ENCODE measurements at regions not wholly inside any gene's neighbourhood (a gene's known extent, or its start where the extent isn't known, plus 50 kb on each side); places are given as distances from the start of the nearest gene placed in this dataset.

DNA sequence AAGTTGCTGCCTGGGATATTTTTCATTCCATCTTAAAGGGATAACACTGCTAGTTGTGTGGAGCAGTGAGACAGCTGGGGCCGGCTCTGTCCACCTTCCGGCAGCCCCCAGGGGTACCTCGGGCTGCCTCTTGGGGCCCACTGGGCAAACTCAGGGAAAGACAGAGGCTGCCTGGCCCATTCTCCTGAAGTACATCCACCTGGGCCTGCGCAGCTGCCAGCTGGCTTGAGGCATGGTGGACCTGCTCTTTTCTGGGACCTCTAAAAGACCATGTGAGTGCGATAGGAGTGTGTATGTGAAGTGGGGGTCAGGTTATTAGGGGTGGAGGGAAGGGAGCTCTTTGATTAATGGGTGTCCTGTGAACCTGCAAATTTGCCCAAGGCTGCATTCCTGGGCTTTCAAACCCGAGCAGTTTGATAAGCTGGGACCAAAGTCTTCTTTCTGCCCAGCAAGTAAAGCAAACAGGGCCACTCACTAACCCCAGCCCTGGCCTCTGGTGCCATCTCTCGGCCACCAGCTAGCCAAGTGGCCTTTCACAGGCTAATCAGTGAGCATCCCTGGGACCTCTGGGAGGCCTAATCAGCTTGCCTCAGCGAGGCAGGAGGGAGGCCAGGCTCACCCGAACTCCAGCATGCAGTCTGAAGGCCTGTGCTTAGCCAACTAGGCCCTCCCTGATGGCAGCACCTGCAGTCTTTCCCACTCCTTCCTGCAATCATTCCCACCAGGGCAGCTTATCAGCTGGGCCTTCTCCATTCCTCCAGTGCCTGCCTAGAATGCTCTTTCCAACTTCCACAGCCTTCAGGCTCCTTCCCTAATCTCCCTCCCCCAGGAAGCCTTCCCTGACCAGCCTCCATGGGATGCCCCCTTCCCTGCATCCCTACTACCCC lies 954.7 kb upstream of the ZNF722 start:
- DNase-seq (ENCODE audit: low read depth, low spot score) (no peak), ATAC-seq (no peak)
- Histone ChIP-seq H3K27me3 (ENCODE audit: control insufficient read depth, insufficient read depth, low read length) (no peaks in the 10 kb centered on the region), H3K9me3 (ENCODE audit: control insufficient read depth, insufficient read depth, low read depth, low read length) (no peaks in the 10 kb centered on the region), H3K36me3 (ENCODE audit: control insufficient read depth, insufficient read depth, low read length) (no peaks in the 10 kb centered on the region), H3K4me1 (ENCODE audit: control insufficient read depth, insufficient read depth, low read length) (no peaks in the 10 kb centered on the region), H3K4me3 (ENCODE audit: low read depth in 2 of 2, low read length in 2 of 2) (no peak overlapping the region), H3K27ac (ENCODE audit: low read length) (no peak overlapping the region)
- no peak for TF ChIP-seq POLR2AphosphoS5 (IDR thresholded peaks at IDR 0.05; ENCODE audit: low read depth, low read length)
- no peak for TF ChIP-seq TCF7L2 (IDR thresholded peaks at IDR 0.05; ENCODE audit: low read depth, low read length)
- TF ChIP-seq, protein P1, sequence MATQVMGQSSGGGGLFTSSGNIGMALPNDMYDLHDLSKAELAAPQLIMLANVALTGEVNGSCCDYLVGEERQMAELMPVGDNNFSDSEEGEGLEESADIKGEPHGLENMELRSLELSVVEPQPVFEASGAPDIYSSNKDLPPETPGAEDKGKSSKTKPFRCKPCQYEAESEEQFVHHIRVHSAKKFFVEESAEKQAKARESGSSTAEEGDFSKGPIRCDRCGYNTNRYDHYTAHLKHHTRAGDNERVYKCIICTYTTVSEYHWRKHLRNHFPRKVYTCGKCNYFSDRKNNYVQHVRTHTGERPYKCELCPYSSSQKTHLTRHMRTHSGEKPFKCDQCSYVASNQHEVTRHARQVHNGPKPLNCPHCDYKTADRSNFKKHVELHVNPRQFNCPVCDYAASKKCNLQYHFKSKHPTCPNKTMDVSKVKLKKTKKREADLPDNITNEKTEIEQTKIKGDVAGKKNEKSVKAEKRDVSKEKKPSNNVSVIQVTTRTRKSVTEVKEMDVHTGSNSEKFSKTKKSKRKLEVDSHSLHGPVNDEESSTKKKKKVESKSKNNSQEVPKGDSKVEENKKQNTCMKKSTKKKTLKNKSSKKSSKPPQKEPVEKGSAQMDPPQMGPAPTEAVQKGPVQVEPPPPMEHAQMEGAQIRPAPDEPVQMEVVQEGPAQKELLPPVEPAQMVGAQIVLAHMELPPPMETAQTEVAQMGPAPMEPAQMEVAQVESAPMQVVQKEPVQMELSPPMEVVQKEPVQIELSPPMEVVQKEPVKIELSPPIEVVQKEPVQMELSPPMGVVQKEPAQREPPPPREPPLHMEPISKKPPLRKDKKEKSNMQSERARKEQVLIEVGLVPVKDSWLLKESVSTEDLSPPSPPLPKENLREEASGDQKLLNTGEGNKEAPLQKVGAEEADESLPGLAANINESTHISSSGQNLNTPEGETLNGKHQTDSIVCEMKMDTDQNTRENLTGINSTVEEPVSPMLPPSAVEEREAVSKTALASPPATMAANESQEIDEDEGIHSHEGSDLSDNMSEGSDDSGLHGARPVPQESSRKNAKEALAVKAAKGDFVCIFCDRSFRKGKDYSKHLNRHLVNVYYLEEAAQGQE (IDR thresholded peaks at IDR 0.05; ENCODE audit: insufficient read depth in 1 of 2, low read depth in 2 of 2, low read length in 1 of 2), result no peak
- TF ChIP-seq SIN3A (IDR thresholded peaks at IDR 0.05; ENCODE audit: borderline replicate concordance, insufficient read depth, low read depth, low read length), result no peak
- TF ChIP-seq, protein P2, sequence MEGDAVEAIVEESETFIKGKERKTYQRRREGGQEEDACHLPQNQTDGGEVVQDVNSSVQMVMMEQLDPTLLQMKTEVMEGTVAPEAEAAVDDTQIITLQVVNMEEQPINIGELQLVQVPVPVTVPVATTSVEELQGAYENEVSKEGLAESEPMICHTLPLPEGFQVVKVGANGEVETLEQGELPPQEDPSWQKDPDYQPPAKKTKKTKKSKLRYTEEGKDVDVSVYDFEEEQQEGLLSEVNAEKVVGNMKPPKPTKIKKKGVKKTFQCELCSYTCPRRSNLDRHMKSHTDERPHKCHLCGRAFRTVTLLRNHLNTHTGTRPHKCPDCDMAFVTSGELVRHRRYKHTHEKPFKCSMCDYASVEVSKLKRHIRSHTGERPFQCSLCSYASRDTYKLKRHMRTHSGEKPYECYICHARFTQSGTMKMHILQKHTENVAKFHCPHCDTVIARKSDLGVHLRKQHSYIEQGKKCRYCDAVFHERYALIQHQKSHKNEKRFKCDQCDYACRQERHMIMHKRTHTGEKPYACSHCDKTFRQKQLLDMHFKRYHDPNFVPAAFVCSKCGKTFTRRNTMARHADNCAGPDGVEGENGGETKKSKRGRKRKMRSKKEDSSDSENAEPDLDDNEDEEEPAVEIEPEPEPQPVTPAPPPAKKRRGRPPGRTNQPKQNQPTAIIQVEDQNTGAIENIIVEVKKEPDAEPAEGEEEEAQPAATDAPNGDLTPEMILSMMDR (IDR thresholded peaks at IDR 0.05), result no peak
- CTCF ChIA-PET, result no interaction called here
- POLR2A ChIA-PET, result no interaction called here
- intact Hi-C loops (cut with micrococcal nuclease; ENCODE audit: unreplicated experiment), result loop anchor here (10.0 kb wide), 2 partner anchors 99 to 101 kb away; no protein-coding TSS in a partner anchor
- no TSS peak for BruUV-seq (replicated peaks)
- in situ Hi-C loops (cut with HindIII; ENCODE audit: low pct_unique_long_range_greater_than_20kb, low sequenced_read_pairs), result no loop called here

DNA sequence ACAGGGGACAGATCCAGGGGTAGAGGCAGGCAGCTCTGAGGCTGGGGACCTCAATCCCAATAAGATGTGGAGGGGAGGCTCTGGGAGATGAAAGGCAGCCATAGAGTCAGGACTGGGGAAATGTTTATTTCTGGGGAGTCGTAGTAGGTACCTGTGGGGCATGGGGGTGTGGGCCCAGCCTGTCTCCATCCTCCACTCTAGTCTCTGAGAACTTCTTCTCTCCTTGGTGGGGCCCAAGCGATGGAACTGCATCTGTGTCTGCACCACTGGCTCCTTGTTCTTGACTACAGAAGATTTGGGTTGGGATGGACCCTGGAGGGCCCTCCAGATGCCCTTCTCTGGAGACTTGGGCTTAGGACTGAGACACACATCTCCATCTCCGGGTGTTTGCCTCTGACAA lies 953.9 kb upstream of the ZNF722 start:
- Histone ChIP-seq H3K9me3 (ENCODE audit: control insufficient read depth, insufficient read depth, low read depth, low read length) (no peaks in the 10 kb centered on the region), H3K4me3 (ENCODE audit: low read depth in 2 of 2, low read length in 2 of 2) (no peak overlapping the region), H3K27me3 (ENCODE audit: control insufficient read depth, insufficient read depth, low read length) (no peaks in the 10 kb centered on the region), H3K4me1 (ENCODE audit: control insufficient read depth, insufficient read depth, low read length) (no peaks in the 10 kb centered on the region), H3K27ac (ENCODE audit: low read length) (no peak overlapping the region), H3K36me3 (ENCODE audit: control insufficient read depth, insufficient read depth, low read length) (no peaks in the 10 kb centered on the region)
- no TSS peak for BruUV-seq (replicated peaks)
- in situ Hi-C loops (cut with HindIII; ENCODE audit: low pct_unique_long_range_greater_than_20kb, low sequenced_read_pairs) (no loop called here), intact Hi-C loops (cut with micrococcal nuclease; ENCODE audit: unreplicated experiment) (loop anchor here (10.0 kb wide), 2 partner anchors 100 kb away; no protein-coding TSS in a partner anchor)
- no peak for DNase-seq (ENCODE audit: low read depth, low spot score)
- ChIA-PET POLR2A (no interaction called here), CTCF (no interaction called here)
- ATAC-seq, result no peak
- TF ChIP-seq, protein P2 (IDR thresholded peaks at IDR 0.05), result no peak
- TF ChIP-seq POLR2AphosphoS5 (IDR thresholded peaks at IDR 0.05; ENCODE audit: low read depth, low read length) (no peak), TCF7L2 (IDR thresholded peaks at IDR 0.05; ENCODE audit: low read depth, low read length) (no peak), SIN3A (IDR thresholded peaks at IDR 0.05; ENCODE audit: borderline replicate concordance, insufficient read depth, low read depth, low read length) (no peak)
- TF ChIP-seq, protein P1 (IDR thresholded peaks at IDR 0.05; ENCODE audit: insufficient read depth in 1 of 2, low read depth in 2 of 2, low read length in 1 of 2), result no peak
